ENCODE measurements at regions not wholly inside any gene's neighbourhood (a gene's known extent, or its start where the extent isn't known, plus 50 kb on each side); places are given as distances from the start of the nearest gene placed in this dataset.

DNA sequence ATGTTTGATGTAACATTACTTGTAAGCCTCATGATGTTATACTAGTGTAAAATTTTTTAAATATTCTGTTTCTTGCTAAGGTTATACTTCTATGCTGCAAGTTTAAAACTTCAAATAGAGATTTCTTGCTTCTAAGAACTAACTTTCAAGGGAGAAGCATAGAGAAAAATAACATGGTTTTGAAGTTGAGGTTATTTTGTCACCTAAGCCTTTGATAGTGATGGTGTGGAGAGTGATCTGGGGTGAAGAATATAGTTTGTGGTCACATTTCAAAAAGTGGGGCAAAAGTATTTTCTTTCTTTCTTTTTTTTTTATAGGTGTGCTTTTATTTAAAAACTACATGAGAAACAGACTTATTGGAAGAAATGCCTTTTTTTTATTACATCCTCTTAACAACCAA lies 162.4 kb downstream of the GATA3 start:
- Histone ChIP-seq H3K36me3 (ENCODE audit: control insufficient read depth, insufficient read depth, low read length) (no peaks in the 10 kb centered on the region), H3K27me3 (ENCODE audit: control insufficient read depth, insufficient read depth, low read length) (no peaks in the 10 kb centered on the region), H3K4me3 (ENCODE audit: low read depth, low read length) (no peak overlapping the region)
- no peak for DNase-seq (ENCODE audit: low read depth)
- TF ChIP-seq, protein P1, sequence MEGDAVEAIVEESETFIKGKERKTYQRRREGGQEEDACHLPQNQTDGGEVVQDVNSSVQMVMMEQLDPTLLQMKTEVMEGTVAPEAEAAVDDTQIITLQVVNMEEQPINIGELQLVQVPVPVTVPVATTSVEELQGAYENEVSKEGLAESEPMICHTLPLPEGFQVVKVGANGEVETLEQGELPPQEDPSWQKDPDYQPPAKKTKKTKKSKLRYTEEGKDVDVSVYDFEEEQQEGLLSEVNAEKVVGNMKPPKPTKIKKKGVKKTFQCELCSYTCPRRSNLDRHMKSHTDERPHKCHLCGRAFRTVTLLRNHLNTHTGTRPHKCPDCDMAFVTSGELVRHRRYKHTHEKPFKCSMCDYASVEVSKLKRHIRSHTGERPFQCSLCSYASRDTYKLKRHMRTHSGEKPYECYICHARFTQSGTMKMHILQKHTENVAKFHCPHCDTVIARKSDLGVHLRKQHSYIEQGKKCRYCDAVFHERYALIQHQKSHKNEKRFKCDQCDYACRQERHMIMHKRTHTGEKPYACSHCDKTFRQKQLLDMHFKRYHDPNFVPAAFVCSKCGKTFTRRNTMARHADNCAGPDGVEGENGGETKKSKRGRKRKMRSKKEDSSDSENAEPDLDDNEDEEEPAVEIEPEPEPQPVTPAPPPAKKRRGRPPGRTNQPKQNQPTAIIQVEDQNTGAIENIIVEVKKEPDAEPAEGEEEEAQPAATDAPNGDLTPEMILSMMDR (IDR thresholded peaks at IDR 0.05; ENCODE audit: insufficient read depth, low read length, poor library complexity, severe bottlenecking) = no peak

DNA sequence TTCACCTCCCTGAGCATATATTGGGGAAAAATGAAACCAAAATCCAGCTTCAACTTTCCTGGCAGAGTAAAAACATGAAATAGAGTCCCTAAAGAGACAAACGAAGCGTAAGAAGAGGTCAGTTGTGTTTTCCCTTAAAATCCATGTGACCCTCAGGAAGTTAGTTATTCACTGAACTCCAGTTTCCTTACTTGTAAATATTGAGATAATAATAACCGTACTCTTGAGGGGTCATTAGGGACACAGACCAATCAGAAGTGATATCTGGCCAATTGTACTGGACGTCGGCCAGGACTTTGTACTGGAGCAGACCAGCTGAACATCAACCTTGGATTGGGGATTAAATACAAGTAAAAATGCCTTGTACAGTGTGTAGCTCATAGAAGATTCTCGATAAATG lies 167.0 kb downstream of the GATA3 start:
- no peaks in the 10 kb centered on the region for H3K27me3 ChIP-seq (ENCODE audit: control insufficient read depth, insufficient read depth, low read length)
- TF ChIP-seq, protein P1 (IDR thresholded peaks at IDR 0.05; ENCODE audit: insufficient read depth, low read length, poor library complexity, severe bottlenecking) = no peak
- H3K36me3 ChIP-seq (ENCODE audit: control insufficient read depth, insufficient read depth, low read length) = no peaks in the 10 kb centered on the region
- H3K4me3 ChIP-seq (ENCODE audit: low read depth, low read length) = no peak overlapping the region
- no peak for DNase-seq (ENCODE audit: low read depth)

DNA sequence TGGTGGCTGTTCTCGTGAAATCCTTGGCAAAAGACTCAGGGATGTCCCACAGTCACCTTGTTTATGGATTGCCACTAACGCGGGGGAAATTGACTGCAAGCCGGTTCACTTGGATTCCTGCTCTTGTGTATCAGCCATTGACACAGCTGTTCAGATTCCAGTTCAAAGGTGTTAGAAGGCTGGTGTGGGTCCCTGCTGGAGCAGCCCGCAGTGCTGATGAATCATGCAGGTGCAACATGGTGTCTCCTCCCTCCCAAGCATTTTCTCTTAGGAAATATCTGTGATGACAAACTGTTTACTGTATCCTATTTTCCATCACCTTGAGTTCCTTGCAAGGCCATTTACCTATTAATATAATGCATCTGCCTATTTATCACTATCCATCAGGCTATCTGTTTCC lies 170.1 kb downstream of the GATA3 start:
- Histone ChIP-seq H3K27me3 (ENCODE audit: control insufficient read depth, insufficient read depth, low read length) (no peaks in the 10 kb centered on the region), H3K4me3 (ENCODE audit: low read depth, low read length) (no peak overlapping the region), H3K36me3 (ENCODE audit: control insufficient read depth, insufficient read depth, low read length) (no peaks in the 10 kb centered on the region)
- no peak for DNase-seq (ENCODE audit: low read depth)
- TF ChIP-seq, protein P1 (IDR thresholded peaks at IDR 0.05; ENCODE audit: insufficient read depth, low read length, poor library complexity, severe bottlenecking) = no peak

DNA sequence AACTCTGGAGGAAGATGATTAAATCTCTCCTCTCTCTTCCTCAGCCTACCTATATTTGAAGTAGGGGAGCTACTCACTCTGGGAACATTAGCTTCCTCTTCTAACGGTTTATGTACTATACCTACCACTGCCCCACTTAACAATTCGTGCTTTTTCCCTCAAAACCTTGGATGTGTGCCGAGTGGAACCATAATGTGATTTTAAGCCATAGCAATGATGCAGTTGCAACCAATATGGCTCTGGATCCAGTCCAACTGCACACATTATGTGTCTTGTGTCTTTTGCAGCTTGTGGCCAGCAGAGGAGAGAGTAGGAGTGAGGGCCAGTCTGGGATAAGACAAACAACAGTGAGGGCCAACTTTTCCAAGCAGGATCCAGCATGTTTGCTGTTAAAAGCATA lies 170.7 kb downstream of the GATA3 start:
- TF ChIP-seq, protein P1 (IDR thresholded peaks at IDR 0.05; ENCODE audit: insufficient read depth, low read length, poor library complexity, severe bottlenecking) = no peak
- no peaks in the 10 kb centered on the region for H3K36me3 ChIP-seq (ENCODE audit: control insufficient read depth, insufficient read depth, low read length)
- no peaks in the 10 kb centered on the region for H3K27me3 ChIP-seq (ENCODE audit: control insufficient read depth, insufficient read depth, low read length)
- DNase-seq (ENCODE audit: low read depth) = no peak
- H3K4me3 ChIP-seq (ENCODE audit: low read depth, low read length) = no peak overlapping the region

DNA sequence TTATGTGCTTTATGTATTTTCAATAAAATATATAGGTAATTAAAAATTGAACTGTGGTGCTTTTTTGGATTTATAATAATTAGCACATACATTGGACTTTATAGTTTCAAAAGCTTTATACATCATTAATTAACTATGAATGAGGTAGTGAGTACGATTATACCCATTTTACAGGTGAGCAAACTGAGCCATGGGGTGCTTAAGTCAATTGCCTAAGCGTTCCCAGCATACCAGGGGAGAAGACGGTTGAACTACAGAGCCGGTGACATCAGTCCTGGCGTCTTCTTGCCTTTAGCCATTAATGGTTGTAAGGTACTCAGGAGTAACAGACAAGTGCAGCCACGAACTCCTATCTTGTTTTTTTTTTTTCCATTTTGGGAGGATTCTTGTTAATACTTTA lies 172.8 kb downstream of the GATA3 start:
- no peak for DNase-seq (ENCODE audit: low read depth)

DNA sequence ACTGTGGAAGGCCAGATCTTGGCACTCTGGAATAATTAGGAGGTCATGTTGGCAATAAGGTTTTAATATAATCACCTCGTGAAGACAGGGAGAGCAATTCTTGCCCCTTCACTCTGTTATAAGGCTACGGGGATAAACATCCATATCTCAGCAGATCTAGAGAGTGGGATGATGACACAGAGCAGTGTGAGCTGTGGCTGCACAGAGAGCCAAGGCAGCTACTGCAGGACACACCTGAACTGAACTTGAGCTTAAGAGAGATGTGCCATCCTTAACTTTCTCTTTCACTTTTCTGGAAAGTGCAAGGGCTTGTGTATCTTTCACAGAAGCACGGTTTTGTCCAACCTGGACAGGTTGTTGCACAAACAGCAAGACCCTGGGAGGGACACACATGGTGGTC lies 174.7 kb downstream of the GATA3 start:
- TF ChIP-seq, protein P1 (IDR thresholded peaks at IDR 0.05; ENCODE audit: insufficient read depth, low read length, poor library complexity, severe bottlenecking) = no peak
- no peaks in the 10 kb centered on the region for H3K27me3 ChIP-seq (ENCODE audit: control insufficient read depth, insufficient read depth, low read length)
- no peak for DNase-seq (ENCODE audit: low read depth)
- H3K4me3 ChIP-seq (ENCODE audit: low read depth, low read length) = no peak overlapping the region
- H3K36me3 ChIP-seq (ENCODE audit: control insufficient read depth, insufficient read depth, low read length) = no peaks in the 10 kb centered on the region

More for the DNA sequence above, 172.8 kb downstream of the GATA3 start:
- H3K27me3 ChIP-seq (ENCODE audit: control insufficient read depth, insufficient read depth, low read length) = no peaks in the 10 kb centered on the region
- H3K4me3 ChIP-seq (ENCODE audit: low read depth, low read length) = no peak overlapping the region
- TF ChIP-seq, protein P1 (IDR thresholded peaks at IDR 0.05; ENCODE audit: insufficient read depth, low read length, poor library complexity, severe bottlenecking) = no peak
- H3K36me3 ChIP-seq (ENCODE audit: control insufficient read depth, insufficient read depth, low read length) = no peaks in the 10 kb centered on the region

All from kidney epithelial cell (primary cell).